ENCODE measurements at regions not wholly inside any gene's neighbourhood (a gene's known extent, or its start where the extent isn't known, plus 50 kb on each side); places are given as distances from the start of the nearest gene placed in this dataset.

- TF ChIP-seq REST (IDR thresholded peaks at IDR 0.05; ENCODE audit: insufficient read depth in 1 of 2, low read depth in 2 of 2, low read length in 2 of 2) (no peak), TAF1 (IDR thresholded peaks at IDR 0.05; ENCODE audit: borderline replicate concordance, insufficient read depth, low read length) (no peak), POLR2AphosphoS5 (IDR thresholded peaks at IDR 0.05; ENCODE audit: low read depth, low read length) (no peak)
Measured at GRCh38 chr10:128712661-128713400, 586.6 kb upstream of the MKI67 start.

Data from PFSK-1 (cell line).